CD4-positive, alpha-beta T cell treated with Interleukin-4 for 1 hour (primary cell): ENCODE measurements at regions not wholly inside any gene's neighbourhood (a gene's known extent, or its start where the extent isn't known, plus 50 kb on each side); places are given as distances from the start of the nearest gene placed in this dataset.
"Not testable (repeated sequence)": the region's sequence is repeated elsewhere in the genome, so short reads cannot be mapped to it uniquely, and the experiment has no call there.

ENCODE experiments used
- DNase-seq, 2 donors: peaks; one replicate each; pipeline ENCODE4 v3.0.0-alpha.2; 2020 to 2022

DNA sequence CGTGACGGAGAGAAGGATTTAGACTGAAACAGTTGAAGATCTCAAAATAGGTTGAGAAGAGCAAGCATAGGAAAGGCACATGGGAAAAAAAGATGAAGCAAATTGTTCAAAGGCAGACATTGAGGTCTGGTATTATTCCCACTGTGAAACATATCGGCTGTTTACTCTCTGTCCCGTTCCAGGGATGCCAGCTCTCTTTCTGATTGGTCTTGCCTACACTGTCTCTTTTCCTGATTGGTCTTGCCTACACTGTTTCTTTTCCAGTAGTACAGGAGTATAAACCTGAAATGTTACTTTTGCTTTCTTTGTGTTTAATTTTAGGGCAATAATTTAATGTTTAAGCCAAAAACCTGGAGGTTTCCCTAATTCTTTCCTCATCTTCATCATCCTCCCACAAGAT lies 226.5 kb upstream of the MCHR2 start:
- no peak for DNase-seq

DNA sequence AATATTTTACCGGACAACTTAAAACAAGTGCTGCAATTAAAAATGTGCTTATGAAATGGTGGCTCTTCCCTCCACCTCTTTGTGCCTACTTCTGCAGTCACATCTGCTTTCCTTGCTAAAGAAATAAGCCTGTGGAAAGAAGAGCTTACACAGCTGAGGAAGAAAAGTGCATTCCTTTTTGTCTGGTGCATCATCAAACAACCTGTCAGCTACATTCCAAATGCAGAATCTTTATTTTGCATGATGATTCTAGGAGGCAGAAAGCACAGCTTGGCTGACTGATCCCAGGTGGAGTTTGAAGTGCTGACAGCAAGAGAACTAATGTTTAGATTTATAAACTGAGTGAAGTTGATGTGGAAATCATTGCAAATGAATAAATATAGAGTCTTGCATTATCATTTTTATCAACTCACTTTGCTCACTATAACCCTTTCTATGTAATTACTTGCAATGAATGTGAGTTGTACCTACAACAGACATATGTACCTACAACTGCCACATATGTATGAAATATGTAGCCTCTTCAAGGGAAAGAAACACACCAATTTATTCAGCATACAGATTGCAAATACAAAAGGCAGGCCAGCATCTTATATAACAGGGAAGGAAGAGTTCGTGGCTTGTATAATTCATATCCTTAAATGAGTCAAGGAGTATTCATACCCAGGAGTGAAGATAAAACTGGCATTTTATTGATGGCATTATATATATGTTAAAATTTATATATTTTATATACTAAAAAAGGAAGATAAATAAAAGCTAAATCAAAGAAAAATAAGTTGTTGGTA lies 223.4 kb upstream of the MCHR2 start:
- DNase-seq = no peak

DNA sequence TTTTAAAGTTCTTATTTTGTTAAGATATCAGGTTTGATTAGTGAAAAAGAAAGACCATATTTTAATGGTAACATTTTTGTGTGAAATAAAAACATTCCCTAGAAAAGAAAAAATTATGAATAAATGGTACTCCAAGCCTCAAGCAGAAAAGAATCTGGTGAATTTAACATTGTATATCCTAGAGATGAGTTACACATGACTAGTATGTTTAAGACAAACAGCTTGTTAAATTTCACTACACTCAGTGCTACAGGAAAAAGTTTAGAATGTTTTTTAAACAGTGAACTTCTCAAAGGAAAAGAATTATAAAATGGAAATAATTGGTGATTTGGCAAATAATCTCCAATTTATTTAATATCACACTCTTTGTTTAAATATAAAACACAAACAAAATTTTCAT lies 222.7 kb upstream of the MCHR2 start:
- no peak for DNase-seq

DNA sequence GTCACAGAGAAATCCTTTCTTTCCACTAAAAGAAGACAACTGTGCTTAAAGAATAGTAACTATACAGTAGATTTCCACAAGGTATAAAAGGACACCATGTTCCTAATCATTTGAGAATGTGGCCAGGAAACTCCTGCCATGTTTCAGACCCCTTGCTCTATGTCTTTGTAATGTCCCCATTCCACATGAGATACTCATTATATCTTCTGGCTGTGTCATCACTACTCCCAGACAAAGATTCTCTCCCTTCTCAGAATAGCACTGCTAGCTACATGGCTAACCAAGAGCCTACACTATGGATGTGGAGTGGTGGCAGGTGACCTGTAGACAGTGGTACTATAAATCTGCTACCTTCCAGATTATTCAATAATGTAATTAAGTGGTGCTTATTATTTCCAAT lies 218.1 kb upstream of the MCHR2 start:
- DNase-seq = no peak

DNA sequence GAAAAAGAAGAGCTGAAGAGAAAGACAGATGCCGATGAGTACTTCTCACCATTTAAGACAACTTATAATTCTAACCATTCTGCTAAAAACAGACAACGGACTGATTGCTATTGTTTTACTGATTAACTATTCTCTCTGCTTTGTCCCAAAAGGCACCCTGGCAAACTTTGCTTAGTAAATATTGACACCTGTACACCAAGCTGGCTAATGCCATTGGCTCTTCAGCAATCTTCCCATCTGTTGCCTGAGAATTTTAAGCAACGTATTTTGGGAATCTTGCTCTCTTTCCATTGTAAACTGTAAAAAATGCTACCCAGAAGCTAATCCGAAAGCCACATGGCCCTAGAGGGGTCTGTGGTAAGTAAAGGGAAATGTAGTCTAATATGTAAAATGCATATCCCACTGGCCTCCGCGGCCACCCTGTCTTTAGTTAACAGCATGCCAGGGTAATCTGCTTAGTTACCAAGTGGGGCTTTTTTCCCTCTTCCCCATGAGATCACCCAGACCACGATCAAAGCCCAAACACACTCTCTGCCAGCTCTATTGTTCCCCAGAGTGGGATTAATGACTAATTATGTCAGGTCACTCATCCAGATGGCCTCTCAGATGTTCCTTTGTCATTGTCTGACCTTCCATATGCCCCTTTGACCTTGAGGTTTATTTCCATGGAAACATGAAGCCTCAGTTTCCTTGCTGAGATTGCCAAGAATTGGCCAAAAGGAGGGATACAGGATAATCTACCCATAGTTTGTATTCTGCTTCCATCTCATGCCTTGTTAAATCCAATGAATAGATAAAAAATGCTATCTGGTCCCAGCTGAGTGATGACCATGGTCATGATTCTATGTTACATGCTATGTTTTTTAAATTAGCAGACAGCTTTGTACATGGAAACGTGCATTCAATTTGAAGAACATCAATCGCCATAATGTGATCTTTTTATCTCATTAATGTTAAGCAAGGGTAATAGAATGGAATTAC lies 216.4 kb upstream of the MCHR2 start:
- no peak for DNase-seq

DNA sequence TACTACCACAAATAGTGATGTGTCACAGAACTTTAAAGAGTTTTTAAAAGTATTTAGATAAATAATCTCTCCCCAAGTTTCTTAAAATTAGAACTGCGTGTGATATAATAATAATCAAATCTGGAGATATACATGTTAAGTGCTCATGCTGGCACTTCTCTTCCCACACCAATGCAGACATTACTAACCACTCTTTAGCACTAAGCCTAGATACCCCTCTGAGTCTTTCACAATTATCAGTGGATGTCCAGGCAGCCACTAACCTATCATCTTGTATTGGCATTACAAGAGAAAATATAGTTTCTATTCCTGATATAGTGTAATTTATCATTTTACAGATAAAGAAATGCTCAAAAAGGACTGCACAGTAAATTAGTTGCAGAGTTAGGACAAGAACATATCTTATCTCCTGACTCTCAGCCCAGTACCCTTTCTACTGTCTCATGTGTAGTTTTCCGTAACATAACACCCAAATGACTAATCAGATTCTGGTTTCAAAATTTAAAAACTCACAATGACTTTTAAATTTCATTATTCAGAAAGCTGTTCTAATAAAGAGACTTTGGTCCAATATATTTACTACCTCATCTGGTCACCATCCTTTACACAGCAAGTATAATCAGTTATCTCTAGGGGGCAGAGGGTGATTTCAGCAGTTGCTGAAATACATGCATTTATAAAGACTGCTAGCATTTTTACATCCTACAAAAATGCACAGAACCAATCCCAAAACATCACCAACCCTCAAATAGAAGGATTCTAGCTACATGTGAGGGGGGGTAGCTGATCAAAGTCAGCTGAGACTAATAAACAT lies 215.5 kb upstream of the MCHR2 start:
- DNase-seq = no peak

DNA sequence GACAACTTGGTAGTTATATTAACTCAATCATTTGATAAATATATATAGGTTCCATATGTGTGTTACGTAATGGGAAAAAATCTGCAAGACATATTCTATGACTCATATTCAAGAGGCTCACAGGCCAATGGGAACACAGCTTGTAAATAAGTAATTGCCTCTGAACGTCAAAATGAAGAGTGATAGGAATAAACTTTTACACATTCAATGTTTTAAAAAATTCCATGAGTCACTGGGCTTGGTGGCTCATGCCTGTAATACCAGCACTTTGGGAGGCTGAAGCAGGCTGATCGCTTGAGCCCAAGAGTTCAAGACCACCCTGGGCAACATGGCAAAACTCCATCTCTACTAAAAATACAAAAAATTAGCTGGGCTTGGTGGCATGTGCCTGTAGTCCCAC lies 209.4 kb upstream of the MCHR2 start:
- DNase-seq = no peak

DNA sequence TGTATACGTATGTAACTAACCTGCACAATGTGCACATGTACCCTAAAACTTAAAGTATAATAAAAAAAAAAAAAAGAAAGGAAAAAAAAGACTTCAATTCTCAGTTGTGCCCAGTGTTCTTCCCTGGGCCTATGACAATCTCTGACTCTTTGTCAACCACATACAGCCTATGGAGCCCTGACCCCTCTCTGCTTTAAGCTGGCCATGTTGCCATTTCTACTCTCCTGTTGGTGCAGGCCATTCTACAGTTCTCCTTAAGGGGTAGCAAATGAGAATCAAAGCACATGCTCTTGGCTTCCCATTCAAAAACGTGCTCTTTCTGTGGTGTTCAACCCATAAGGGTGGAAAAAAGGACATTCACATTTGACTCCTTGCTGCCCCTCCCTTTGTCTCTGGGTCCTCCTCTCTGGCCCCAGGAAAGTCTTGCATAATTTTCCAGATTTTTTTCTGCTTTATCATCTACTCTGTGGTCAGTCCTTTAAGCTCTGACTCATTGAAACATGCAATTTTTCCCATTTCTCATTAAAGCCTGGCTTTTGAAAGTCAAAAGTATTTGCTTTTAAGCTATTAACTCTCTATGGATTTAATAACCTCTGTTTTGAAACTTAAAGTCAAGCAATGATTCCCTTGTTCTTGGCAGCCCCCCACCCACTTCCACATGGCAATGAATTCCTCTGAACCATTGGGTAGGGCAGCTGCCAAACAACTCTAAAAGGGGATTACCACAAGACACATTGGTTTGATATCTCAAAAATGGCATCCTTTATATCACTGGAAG lies 208.6 kb upstream of the MCHR2 start:
- DNase-seq = no peak

DNA sequence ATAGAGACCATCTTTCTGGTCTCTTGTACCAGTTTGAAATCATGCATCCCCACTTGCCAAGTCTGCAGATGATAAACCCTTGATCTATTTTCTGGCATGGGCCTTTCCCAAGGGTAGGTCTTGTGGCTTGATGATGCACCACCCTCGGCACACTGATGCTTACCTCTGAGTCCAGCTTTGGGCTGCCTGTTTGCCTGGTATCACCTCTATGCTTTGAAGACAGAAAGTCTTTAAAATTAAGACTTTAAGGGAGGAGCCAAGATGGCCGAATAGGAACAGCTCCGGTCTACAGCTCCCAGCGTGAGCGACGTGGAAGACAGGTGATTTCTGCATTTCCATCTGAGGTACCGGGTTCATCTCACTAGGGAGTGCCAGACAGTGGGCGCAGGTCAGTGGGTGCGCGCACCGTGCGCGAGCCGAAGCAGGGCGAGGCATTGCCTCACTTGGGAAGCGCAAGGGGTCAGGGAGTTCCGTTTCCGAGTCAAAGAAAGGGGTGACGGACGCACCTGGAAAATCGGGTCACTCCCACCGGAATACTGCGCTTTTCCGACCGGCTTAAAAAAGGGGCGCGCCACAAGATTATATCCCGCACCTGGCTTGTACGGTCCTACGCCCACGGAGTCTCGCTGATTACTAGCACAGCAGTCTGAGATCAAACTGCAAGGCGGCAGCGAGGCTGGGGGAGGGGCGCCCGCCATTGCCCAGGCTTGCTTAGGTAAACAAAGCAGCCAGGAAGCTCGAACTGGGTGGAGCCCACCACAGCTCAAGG lies 202.4 kb upstream of the MCHR2 start:
- DNase-seq = not testable (repeated sequence)

DNA sequence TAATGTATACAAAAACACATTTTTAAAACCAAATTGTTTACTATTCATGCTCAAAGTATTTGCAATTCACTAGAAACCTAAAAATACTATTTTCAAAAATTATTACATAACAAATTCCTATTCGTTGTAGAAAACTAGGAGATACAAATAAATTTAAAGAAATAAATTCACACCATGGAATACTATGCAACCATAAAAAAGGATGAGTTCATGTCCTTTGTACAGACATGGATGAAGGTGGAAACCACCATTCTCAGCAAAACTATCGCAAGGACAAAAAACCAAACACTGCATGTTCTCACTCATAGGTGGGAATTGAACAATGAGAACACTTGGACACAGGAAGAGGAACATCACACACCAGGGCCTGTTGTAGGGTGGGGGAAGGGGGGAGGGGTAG lies 201.2 kb upstream of the MCHR2 start:
- not testable (repeated sequence) for DNase-seq

DNA sequence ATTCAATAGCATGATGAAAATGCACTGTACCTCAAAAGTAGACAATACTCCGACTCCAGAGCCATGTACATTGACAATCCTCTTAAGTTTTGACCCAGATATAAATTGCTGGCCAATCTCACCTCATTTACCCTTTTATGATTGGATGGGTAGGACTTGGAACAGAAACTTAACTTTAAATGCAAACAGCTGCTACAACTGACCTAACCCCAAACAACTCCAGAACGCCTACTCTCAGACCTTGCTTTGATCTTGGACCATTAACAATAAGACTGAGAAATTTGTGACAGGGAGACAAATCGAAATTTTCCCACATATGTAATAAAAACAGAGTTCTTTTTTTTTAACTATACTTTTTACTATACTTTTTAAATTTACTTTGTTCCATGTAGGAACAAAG lies 200.5 kb upstream of the MCHR2 start:
- no peak for DNase-seq

DNA sequence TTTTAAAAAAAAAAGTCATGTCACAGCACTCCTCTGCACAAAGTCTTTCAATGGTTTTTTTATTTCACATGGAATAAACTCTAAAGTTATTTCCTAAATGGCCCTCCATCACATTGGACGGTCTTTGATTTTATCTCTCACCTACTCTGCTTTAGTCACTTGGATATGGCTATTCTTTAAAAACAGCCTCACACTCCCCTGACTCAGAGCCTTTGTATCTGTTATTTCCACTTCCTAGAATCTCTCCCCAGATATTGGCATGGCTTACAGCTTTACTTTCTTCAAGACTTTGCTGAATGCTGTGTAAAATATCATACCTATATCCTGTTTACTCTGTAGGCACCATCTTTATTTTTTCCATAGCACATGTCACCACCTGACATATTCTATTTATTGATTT lies 194.7 kb upstream of the MCHR2 start:
- no peak for DNase-seq

DNA sequence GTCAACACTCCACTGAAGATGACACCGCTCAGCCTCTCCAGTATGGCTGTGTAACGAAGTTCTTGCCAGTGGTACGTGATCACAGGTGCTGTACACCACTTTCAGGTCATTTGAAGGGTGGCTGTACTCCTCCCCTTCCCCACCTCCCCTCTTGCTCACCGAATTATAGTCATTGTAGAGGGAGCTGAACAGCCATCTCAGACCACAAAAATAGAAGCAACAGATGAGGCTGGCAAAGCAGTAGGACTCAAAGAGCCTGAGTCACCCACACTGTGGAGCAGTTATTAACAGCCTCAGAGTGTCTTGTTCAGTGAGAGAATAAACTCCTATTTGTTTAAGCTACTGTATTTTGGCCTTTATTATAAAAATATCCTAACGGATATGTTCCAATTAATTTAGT lies 192.5 kb upstream of the MCHR2 start:
- DNase-seq = no peak

DNA sequence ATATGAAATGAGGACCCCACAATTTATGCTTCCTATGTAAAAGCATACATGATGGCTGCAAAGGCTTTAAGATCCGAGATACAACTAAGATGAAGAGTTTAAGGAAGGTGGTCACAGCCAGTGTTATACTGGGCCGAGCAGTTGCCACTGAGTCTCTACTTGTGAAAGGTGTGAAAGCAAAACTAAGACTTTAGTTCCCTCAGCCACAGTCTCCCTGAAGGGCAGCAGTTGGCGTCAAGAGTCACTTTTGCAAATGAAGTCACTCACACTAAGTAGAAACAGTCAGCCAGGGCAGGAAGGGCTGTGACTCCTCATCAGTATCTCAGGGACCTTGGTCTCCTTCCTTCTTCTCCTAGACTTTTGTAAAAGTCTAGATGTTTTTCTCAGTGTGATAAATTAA lies 191.6 kb upstream of the MCHR2 start:
- DNase-seq = no peak

DNA sequence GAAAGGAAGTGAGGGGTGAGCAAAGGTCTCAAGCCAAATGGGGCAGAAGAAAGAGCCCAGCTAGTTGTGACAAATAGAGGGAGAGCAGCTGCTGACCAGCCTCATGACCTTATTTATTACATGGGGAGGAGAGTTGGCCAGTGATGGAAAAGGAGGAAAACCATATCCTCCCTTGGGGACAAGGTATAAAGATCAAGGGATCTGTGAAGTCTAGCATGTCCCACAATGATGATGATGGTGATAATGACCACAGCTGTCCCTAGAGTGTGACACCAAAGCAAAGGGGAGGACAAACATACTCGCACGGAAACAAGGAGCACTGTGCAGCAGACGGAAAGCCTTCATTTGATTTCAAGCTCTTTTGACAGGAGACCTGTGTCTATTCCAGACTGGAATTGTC lies 190.4 kb upstream of the MCHR2 start:
- no peak for DNase-seq

DNA sequence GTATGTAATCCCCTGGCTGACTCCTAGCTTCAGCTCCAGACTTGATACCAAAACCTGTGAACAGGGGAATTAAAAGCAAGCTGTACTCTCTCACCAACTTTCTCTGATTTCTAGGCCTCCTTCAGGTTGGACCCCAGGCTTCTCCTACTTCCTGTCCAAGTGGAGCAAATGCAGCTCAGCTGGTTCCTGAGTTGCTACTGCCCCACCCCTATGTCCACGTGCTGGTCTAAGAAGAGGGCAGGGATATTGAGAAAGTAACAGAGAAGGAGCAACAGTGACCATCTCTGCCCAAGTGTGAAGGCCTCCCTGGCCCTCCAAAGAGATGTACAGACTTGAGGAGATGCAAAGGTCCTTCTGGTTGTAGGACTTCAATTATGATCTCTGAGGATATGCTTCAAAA lies 188.3 kb upstream of the MCHR2 start:
- no peak for DNase-seq

DNA sequence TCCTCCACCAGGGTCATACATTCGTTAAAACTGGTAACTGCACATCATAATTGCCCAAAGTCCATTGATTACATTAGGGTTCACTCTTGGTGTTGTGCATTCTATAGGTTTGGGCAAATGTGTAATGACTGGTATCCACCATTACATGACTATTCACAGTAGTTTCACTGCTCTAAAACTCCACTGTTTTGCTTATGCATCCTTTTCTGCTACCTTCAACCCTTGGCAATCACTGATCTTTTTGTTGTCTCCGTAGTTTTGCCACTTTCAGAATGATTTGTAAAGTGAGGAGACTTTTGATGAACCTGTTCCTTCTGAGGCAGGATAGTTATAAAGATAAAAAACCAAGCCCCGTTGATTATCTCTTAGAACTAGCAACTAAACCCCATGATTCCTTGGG lies 187.3 kb upstream of the MCHR2 start:
- no peak for DNase-seq

DNA sequence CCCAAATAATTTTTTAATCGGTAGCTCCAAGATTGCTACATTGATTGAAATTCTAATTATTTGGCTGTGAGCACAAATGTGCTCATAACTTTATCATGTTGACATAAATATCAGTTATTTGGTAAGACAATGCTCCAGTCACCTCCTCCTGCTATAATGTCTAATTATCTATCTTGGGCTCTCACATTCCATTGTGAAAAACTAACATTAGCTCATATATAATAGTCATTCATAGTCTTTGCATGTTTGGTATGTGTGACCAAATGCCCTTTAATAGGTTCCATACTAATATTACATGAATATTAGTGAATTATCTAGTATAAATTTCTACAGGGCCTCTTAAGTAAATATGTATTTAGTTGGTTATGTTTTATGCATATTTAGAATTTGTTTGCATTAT lies 185.6 kb upstream of the MCHR2 start:
- no peak for DNase-seq

DNA sequence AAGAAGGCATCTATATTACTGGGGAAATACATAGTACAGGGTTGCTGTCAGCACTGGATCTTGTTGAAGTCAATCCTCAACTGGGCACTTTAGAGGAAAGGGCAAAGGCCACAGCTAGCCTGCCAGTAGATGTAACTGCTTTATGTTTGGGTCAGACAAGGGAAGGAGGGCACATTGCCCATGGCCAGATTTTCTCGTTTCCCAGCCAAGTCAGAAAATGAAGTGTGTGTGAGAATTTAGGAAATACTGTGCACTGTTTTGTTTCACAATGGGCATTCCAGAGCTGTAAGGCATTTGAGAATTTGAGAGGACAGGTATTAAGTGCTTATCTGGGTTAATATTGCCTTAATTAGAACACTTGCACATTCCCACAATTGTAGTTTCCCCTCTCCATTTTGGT lies 183.9 kb upstream of the MCHR2 start:
- DNase-seq = no peak

DNA sequence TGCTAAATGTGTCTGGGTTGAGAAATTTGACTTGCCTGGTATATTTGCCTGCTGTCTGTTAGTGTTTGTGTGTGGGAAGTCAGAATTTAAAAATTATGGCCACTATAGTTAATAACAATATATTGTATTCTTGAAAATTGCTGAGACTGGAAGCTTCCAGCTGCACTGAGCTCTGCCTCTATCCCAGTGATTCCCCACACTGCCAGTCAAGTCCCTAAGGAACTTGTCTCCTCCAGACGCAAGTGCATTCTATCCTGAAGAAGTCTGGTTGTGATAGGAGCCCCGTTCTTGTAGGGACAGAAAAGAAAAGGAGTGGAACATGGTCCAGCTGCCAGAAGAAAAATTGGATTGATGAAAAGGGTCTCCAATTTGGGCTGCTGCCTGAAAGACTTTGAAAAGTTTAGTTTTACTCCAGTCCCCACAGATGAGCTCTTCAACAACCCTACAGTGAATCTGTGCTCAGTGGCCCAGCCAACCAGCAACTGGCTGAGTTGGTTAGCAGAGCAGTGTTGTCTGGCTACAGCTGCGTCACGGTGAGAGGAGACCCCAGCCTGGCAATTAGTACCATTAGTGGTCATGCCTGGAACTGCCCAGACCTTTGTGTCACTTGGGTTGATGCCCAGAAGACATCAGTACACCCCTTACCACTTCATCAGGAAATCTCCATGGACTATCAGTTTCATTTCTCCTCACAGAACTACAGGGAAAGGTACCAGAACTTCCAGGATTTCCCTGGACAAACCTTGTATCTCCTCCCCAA lies 183.1 kb upstream of the MCHR2 start:
- no peak for DNase-seq
